ENCODE measurements at regions not wholly inside any gene's neighbourhood (a gene's known extent, or its start where the extent isn't known, plus 50 kb on each side); places are given as distances from the start of the nearest gene placed in this dataset.

DNA sequence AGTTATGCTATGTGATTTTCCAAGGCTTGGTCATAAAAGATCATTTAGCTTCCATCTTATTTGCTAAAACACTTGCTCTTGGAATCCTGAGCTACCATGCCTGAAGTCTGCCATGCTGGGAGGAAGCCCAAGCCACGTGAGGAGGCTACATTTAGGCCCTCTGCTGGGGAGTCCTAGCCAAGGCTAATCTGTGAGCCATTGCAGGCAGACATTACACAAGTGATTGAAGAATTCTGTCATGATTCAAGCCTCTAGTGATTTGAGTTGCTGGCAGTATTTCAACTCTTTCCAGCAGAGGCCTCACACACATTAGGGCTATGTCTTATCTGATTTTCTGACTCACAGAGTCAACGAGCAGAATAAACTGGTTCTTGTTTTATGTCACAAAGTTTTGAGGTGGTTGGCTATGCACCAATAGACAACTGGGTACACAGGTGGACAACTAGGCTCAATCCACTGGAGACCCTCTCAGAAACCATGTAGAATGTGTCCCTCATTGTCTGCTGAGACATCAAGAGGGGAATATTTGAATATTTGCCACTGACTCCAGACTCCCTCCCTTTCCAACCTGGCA, 227.2 kb upstream of the SULF2 start:
- Histone ChIP-seq H2AFZ (ENCODE audit: low read length) (no peak overlapping the region), H3K4me2 (ENCODE audit: low read depth, low read length) (no peak overlapping the region), H3K4me1 (ENCODE audit: insufficient read depth, low read length) (0 out of 2 replicates have a peak, but pooled peaks cover 6% of the 10 kb centered on the region), H3K9me3 (ENCODE audit: low read length) (peaks cover 26% of the 10 kb centered on the region), H3K79me2 (ENCODE audit: insufficient read depth, low read length) (no peaks in the 10 kb centered on the region), H3K4me3 (replicated peaks in 1 of 3; ENCODE audit: insufficient read depth in 1 of 3, low read depth in 2 of 3, low read length in 3 of 3) (no peak overlapping the region), H3K9ac (ENCODE audit: insufficient read depth, low read depth, low read length) (no peak overlapping the region), H3K36me3 (replicated peaks in 1 of 2; ENCODE audit: control insufficient read depth in 1 of 2, insufficient read depth in 2 of 2, low read length in 2 of 2) (no peaks in the 10 kb centered on the region), H4K20me1 (ENCODE audit: insufficient read depth, low read length) (no peaks in the 10 kb centered on the region), H3K27me3 (ENCODE audit: control insufficient read depth in 1 of 2, insufficient read depth in 2 of 2, low read length in 2 of 2) (peaks cover 3 to 12% of the 10 kb centered on the region in 2 experiments; a peak in 3 of 5 replicates), H3K27ac (ENCODE audit: extremely low read length, insufficient read depth, low read length) (no peak overlapping the region)
- no peak; the same call in 2 of the 3 replicates for ATAC-seq
- TF ChIP-seq YY1 (IDR thresholded peaks at IDR 0.05; ENCODE audit: insufficient read depth, insufficient replicate concordance, low read depth, low read length) (peak; percentile 88), ETV6 (CRISPR knock-in tag; conservative IDR thresholded peaks at IDR 0.05) (no peak), ZMYM4 (CRISPR knock-in tag; IDR thresholded peaks at IDR 0.05) (no peak), TRIM24 (CRISPR knock-in tag; IDR thresholded peaks at IDR 0.05) (no peak), ZNF34 (CRISPR knock-in tag; IDR thresholded peaks at IDR 0.05; ENCODE audit: borderline replicate concordance) (no peak), KAT2B (IDR thresholded peaks at IDR 0.05; ENCODE audit: borderline replicate concordance, low read depth, low read length) (no peak)
- TF ChIP-seq, protein P1, sequence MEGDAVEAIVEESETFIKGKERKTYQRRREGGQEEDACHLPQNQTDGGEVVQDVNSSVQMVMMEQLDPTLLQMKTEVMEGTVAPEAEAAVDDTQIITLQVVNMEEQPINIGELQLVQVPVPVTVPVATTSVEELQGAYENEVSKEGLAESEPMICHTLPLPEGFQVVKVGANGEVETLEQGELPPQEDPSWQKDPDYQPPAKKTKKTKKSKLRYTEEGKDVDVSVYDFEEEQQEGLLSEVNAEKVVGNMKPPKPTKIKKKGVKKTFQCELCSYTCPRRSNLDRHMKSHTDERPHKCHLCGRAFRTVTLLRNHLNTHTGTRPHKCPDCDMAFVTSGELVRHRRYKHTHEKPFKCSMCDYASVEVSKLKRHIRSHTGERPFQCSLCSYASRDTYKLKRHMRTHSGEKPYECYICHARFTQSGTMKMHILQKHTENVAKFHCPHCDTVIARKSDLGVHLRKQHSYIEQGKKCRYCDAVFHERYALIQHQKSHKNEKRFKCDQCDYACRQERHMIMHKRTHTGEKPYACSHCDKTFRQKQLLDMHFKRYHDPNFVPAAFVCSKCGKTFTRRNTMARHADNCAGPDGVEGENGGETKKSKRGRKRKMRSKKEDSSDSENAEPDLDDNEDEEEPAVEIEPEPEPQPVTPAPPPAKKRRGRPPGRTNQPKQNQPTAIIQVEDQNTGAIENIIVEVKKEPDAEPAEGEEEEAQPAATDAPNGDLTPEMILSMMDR (CRISPR knock-in tag; IDR thresholded peaks at IDR 0.05): peak; percentile 32; the same call in 1 of the 2 replicates
- TF ChIP-seq, protein P2, sequence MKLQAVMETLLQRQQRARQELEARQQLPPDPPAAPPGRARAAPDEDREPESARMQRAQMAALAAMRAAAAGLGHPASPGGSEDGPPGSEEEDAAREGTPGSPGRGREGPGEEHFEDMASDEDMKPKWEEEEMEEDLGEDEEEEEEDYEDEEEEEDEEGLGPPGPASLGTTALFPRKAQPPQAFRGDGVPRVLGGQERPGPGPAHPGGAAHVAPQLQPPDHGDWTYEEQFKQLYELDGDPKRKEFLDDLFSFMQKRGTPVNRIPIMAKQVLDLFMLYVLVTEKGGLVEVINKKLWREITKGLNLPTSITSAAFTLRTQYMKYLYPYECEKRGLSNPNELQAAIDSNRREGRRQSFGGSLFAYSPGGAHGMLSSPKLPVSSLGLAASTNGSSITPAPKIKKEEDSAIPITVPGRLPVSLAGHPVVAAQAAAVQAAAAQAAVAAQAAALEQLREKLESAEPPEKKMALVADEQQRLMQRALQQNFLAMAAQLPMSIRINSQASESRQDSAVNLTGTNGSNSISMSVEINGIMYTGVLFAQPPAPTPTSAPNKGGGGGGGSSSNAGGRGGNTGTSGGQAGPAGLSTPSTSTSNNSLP (IDR thresholded peaks at IDR 0.05; ENCODE audit: low read depth, low read length): 0 out of 2 replicates have a peak, but pooled peaks have one; percentile 22
- TF ChIP-seq, protein P3, sequence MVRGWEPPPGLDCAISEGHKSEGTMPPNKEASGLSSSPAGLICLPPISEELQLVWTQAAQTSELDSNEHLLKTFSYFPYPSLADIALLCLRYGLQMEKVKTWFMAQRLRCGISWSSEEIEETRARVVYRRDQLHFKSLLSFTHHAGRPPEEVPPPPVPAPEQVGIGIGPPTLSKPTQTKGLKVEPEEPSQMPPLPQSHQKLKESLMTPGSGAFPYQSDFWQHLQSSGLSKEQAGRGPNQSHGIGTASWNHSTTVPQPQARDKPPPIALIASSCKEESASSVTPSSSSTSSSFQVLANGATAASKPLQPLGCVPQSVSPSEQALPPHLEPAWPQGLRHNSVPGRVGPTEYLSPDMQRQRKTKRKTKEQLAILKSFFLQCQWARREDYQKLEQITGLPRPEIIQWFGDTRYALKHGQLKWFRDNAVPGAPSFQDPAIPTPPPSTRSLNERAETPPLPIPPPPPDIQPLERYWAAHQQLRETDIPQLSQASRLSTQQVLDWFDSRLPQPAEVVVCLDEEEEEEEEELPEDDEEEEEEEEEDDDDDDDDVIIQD (CRISPR knock-in tag; IDR thresholded peaks at IDR 0.05; ENCODE audit: low read depth): no peak
- 0% methylated on average over 2 of the region's 2 CpGs for WGBS (ENCODE audit: low lambda C conversion rate)
- no peak for FAIRE-seq
- in situ Hi-C loops (cut with HindIII; ENCODE audit: extremely low pct_ligation_motif_present, low pct_unique_long_range_greater_than_20kb): no loop called here
- no TSS peak for BruUV-seq (replicated peaks)
- intact Hi-C loops (cut with micrococcal nuclease; ENCODE audit: unreplicated experiment): no loop called here
- ChIA-PET POLR2A (no interaction called here), CTCF (ENCODE audit: low intra/inter-chr PET ratio, low total read pairs) (no interaction called here)
- DNase-seq (ENCODE audit: low spot score): peak; percentile 49
